ENCODE measurements at regions not wholly inside any gene's neighbourhood (a gene's known extent, or its start where the extent isn't known, plus 50 kb on each side); places are given as distances from the start of the nearest gene placed in this dataset.

GRCh38 chr1:29826646-29827045 lies 590.3 kb downstream of the PTPRU start:
- TF ChIP-seq CTCF (IDR thresholded peaks at IDR 0.05), result no peak
- TF ChIP-seq EP300 (IDR thresholded peaks at IDR 0.05), result no peak
- TF ChIP-seq POLR2A (IDR thresholded peaks at IDR 0.05), result no peak
- no peak for TF ChIP-seq POLR2AphosphoS5 (IDR thresholded peaks at IDR 0.05)
